K562 (cell line): ENCODE measurements at regions not wholly inside any gene's neighbourhood (a gene's known extent, or its start where the extent isn't known, plus 50 kb on each side); places are given as distances from the start of the nearest gene placed in this dataset.

Source experiments
- ATAC-seq: fragments of 200-7000 bp; cut with Tn5 transposase; 3 replicates; pipeline ENCODE4 v1.9.1; 2020; ENCODE audit warnings: moderate library complexity
- BruUV-seq: library from RNA; stranded (reverse); fragments of 400-500 nt; replicated peaks from 2 replicates; lab custom pipeline; 2021; lab: Mats Ljungman, UMichigan
- CTCF ChIA-PET: fragments of 300-600 bp; formaldehyde crosslinking; extraction: SDS; loops from one replicate; lab custom pipeline; 2021; ENCODE audit warnings: low intra/inter-chr PET ratio; lab: Yijun Ruan, JAX
- POLR2A ChIA-PET: fragments of 300-600, 350-650 bp; sonication (Branson Sonifier 250); formaldehyde crosslinking; extraction: SDS; loops from one replicate; lab custom pipeline; 2021; ENCODE audit warnings: antibody characterized with exemption, inconsistent platforms; lab: Yijun Ruan, JAX
- DNase-seq, 4 experiments: peaks; one replicate each; pipeline versions ENCODE4 v3.0.0 to v3.0.0-alpha.2; 2011 to 2018; ENCODE audit warnings: low spot score in 3 of 4, mixed read lengths in 3 of 4; ENCODE audit errors: extremely low read depth in 1 of 4
- FAIRE-seq: peaks from 2 replicates; lab custom pipeline; 2011; peaks lifted over from hg19 to GRCh38; lab: Jason Lieb, UNC
- H2AFZ ChIP-seq: 2 replicates; pipeline ENCODE4 v1.6.0; 2011; ENCODE audit warnings: low read depth, low read length, control low read depth, inconsistent platforms
- H3K27ac ChIP-seq: fragments of 200-600 bp; 3 replicates; pipeline ENCODE4 v1.8.0; 2011; ENCODE audit warnings: low read depth, mild to moderate bottlenecking, control low read depth, inconsistent platforms, low read length, moderate library complexity, mixed read lengths; ENCODE audit errors: extremely low read depth
- H3K27me3 ChIP-seq, 2 experiments: fragments of 300-600 bp in 1 of 2; 2 replicates in 1 of 2; 3 replicates in 1 of 2; pipeline versions ENCODE4 v1.6.0 to v1.8.0; 2011; ENCODE audit warnings: inconsistent platforms in 2 of 2, low read length in 2 of 2, mild to moderate bottlenecking in 1 of 2, mixed read lengths in 1 of 2, moderate library complexity in 1 of 2; ENCODE audit not compliant: control insufficient read depth in 2 of 2, insufficient read depth in 2 of 2
- H3K36me3 ChIP-seq: fragments of 300-600 bp; 3 replicates; pipeline ENCODE4 v1.8.0; 2011; ENCODE audit warnings: mild to moderate bottlenecking, low read length, inconsistent platforms; ENCODE audit not compliant: control insufficient read depth, insufficient read depth
- H3K4me1 ChIP-seq, 2 experiments: fragments of 200-600 bp in 1 of 2; replicated peaks in 1 of 2; 2 replicates in 1 of 2; 3 replicates in 1 of 2; pipeline versions ENCODE4 v1.5.1 to v1.8.0; 2011; ENCODE audit warnings: inconsistent platforms in 2 of 2, low read length in 2 of 2, mild to moderate bottlenecking in 1 of 2, mixed read lengths in 1 of 2, moderate library complexity in 1 of 2; ENCODE audit not compliant: control insufficient read depth in 2 of 2, insufficient read depth in 2 of 2
- H3K4me2 ChIP-seq: 2 replicates; pipeline ENCODE4 v1.6.1; 2011; ENCODE audit warnings: low read length, control low read depth, inconsistent platforms, mixed read lengths; ENCODE audit not compliant: insufficient read depth
- H3K4me3 ChIP-seq: fragments of 200-600 bp; sonication (generic), shearing (Covaris generic); 2 replicates; pipeline ENCODE4 v1.5.1; 2016; ENCODE audit warnings: control low read depth, inconsistent platforms
- H3K79me2 ChIP-seq: fragments of 200-600 bp; 3 replicates; pipeline ENCODE4 v1.8.0; 2011; ENCODE audit warnings: low read length, inconsistent platforms; ENCODE audit not compliant: control insufficient read depth, insufficient read depth
- H3K9ac ChIP-seq, 2 experiments: 2 replicates each; pipeline versions ENCODE4 v1.6.0 to v1.6.1; 2011; ENCODE audit warnings: low read depth in 2 of 2, low read length in 2 of 2, control low read depth in 1 of 2, inconsistent platforms in 1 of 2, mild to moderate bottlenecking in 1 of 2, mixed read lengths in 1 of 2; ENCODE audit not compliant: insufficient read depth in 1 of 2
- H3K9me1 ChIP-seq: one replicate; pipeline ENCODE4 v1.6.0; 2011; ENCODE audit warnings: inconsistent platforms, mild to moderate bottlenecking, low read length, moderate library complexity; ENCODE audit not compliant: control insufficient read depth, insufficient read depth
- H3K9me3 ChIP-seq: replicated peaks from 2 replicates; pipeline ENCODE4 v1.5.1; 2011; ENCODE audit warnings: low read depth, low read length, inconsistent platforms; ENCODE audit not compliant: control insufficient read depth, insufficient read depth
- H4K20me1 ChIP-seq: replicated peaks from 2 replicates; pipeline ENCODE4 v1.6.1; 2011; ENCODE audit warnings: low read length, inconsistent platforms, mixed read lengths; ENCODE audit not compliant: control insufficient read depth, insufficient read depth
- AFF1 ChIP-seq, 2 experiments: fragments of 450-650 bp; IDR thresholded peaks; 2 replicates each; pipeline ENCODE4 v1.6.1; 2018; ENCODE audit warnings: mild to moderate bottlenecking in 2 of 2, low read depth in 1 of 2; ENCODE audit not compliant: partially characterized antibody in 2 of 2
- BCLAF1 ChIP-seq, 2 experiments: fragments of 450-650 bp in 1 of 2; IDR thresholded peaks; 2 replicates each; pipeline ENCODE4 v1.6.1; 2011 to 2017; ENCODE audit warnings: low read depth in 2 of 2, antibody characterized with exemption in 1 of 2, borderline replicate concordance in 1 of 2, low read length in 1 of 2, mild to moderate bottlenecking in 1 of 2, mixed read lengths in 1 of 2; ENCODE audit not compliant: control insufficient read depth in 1 of 2
- E2F6 ChIP-seq, 2 experiments: IDR thresholded peaks; 2 replicates each; pipeline ENCODE4 v1.6.1; 2011; ENCODE audit warnings: borderline replicate concordance in 1 of 2, control low read depth in 1 of 2, low read depth in 1 of 2, low read length in 1 of 2, mild to moderate bottlenecking in 1 of 2, mixed read lengths in 1 of 2, moderate library complexity in 1 of 2; ENCODE audit not compliant: insufficient read depth in 1 of 2, insufficient read length in 1 of 2, poor library complexity in 1 of 2, severe bottlenecking in 1 of 2; ENCODE audit errors: extremely low read depth in 1 of 2
- GTF3C2 ChIP-seq: IDR thresholded peaks from 3 replicates; pipeline ENCODE4 v1.6.1; 2011; ENCODE audit warnings: borderline replicate concordance, mild to moderate bottlenecking, moderate library complexity; ENCODE audit not compliant: insufficient read length; ENCODE audit errors: extremely low read depth
- MCM7 ChIP-seq, 2 experiments: fragments of 450-650 bp; IDR thresholded peaks; 2 replicates each; pipeline ENCODE4 v1.6.1; 2016 to 2018
- TSC22D4 ChIP-seq: fragments of 450-650 bp; IDR thresholded peaks from 2 replicates; pipeline ENCODE4 v1.6.1; 2016; ENCODE audit warnings: missing genetic modification characterization, missing biosample characterization, control low read depth
- WGBS: fragments of 100-300 bp; shearing (Covaris generic); methylation state at CpG from one replicate; pipeline ENCODE4 v1.1.6; 2016; ENCODE audit warnings: low coverage, mixed read lengths; ENCODE audit not compliant: insufficient coverage; ENCODE audit errors: missing lambda C conversion rate; 5-methylcytosine and 5-hydroxymethylcytosine counted together
- in situ Hi-C: fragments of 300-500 bp; cut with MboI; formaldehyde crosslinking; loops from 4 replicates; pipeline ENCODE4 v1.15.0; 2018; ENCODE audit warnings: inconsistent platforms, mixed read lengths
- intact Hi-C: fragments of 100-400 bp; cut with micrococcal nuclease; formaldehyde crosslinking; loops from 2 replicates; pipeline ENCODE4 v1.14.2; 2022

- Histone ChIP-seq H3K9me1 (no peaks in the 10 kb centered on the region), H3K36me3 (no peaks in the 10 kb centered on the region), H3K4me1 (no peaks in the 10 kb centered on the region), H3K4me2 (no peak overlapping the region), H2AFZ (no peak overlapping the region), H3K9ac (no peak overlapping the region), H3K27ac (no peak overlapping the region), H3K79me2 (no peaks in the 10 kb centered on the region), H3K27me3 (no peaks in the 10 kb centered on the region), H4K20me1 (no peaks in the 10 kb centered on the region), H3K9me3 (no peaks in the 10 kb centered on the region), H3K4me3 (no peak overlapping the region)
- no TSS peak for BruUV-seq
- WGBS: 3% methylated on average over 4 of the region's 4 CpGs
- no peak for FAIRE-seq
- no peak for ATAC-seq
- TF ChIP-seq E2F6 (IDR thresholded peaks at IDR 0.05; ENCODE audit: borderline replicate concordance in 1 of 2, extremely low read depth in 1 of 2, insufficient read depth in 1 of 2, insufficient read length in 1 of 2, low read depth in 1 of 2, low read length in 1 of 2, poor library complexity in 1 of 2, severe bottlenecking in 1 of 2): no peak
- TF ChIP-seq BCLAF1 (IDR thresholded peaks at IDR 0.05; ENCODE audit: borderline replicate concordance in 1 of 2, control insufficient read depth in 1 of 2, low read depth in 2 of 2, low read length in 1 of 2): no peak
- TF ChIP-seq AFF1 (IDR thresholded peaks at IDR 0.05; ENCODE audit: low read depth in 1 of 2, partially characterized antibody in 2 of 2): no peak
- TF ChIP-seq TSC22D4: no peak
- no peak for TF ChIP-seq GTF3C2
- TF ChIP-seq MCM7 (IDR thresholded peaks at IDR 0.05): no peak
- CTCF ChIA-PET: no interaction called here
- intact Hi-C loops (no loop called here), in situ Hi-C loops (no loop called here)
- DNase-seq: no peak
- POLR2A ChIA-PET: no interaction called here
Observed at GRCh38 chr13:103903790-103904189, 837.6 kb upstream of the SLC10A2 start.
